ENCODE measurements at regions not wholly inside any gene's neighbourhood (a gene's known extent, or its start where the extent isn't known, plus 50 kb on each side); places are given as distances from the start of the nearest gene placed in this dataset.
"Not testable (repeated sequence)": the region's sequence is repeated elsewhere in the genome, so short reads cannot be mapped to it uniquely, and the experiment has no call there.

GRCh38 chr7:153991471-153991870 lies 60.7 kb upstream of the DPP6 start:
- TF ChIP-seq, protein P1, sequence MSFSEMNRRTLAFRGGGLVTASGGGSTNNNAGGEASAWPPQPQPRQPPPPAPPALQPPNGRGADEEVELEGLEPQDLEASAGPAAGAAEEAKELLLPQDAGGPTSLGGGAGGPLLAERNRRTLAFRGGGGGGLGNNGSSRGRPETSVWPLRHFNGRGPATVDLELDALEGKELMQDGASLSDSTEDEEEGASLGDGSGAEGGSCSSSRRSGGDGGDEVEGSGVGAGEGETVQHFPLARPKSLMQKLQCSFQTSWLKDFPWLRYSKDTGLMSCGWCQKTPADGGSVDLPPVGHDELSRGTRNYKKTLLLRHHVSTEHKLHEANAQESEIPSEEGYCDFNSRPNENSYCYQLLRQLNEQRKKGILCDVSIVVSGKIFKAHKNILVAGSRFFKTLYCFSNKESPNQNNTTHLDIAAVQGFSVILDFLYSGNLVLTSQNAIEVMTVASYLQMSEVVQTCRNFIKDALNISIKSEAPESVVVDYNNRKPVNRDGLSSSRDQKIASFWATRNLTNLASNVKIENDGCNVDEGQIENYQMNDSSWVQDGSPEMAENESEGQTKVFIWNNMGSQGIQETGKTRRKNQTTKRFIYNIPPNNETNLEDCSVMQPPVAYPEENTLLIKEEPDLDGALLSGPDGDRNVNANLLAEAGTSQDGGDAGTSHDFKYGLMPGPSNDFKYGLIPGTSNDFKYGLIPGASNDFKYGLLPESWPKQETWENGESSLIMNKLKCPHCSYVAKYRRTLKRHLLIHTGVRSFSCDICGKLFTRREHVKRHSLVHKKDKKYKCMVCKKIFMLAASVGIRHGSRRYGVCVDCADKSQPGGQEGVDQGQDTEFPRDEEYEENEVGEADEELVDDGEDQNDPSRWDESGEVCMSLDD (tag by site-specific recombination; IDR thresholded peaks at IDR 0.05): not testable (repeated sequence)
- TF ChIP-seq, protein P2, sequence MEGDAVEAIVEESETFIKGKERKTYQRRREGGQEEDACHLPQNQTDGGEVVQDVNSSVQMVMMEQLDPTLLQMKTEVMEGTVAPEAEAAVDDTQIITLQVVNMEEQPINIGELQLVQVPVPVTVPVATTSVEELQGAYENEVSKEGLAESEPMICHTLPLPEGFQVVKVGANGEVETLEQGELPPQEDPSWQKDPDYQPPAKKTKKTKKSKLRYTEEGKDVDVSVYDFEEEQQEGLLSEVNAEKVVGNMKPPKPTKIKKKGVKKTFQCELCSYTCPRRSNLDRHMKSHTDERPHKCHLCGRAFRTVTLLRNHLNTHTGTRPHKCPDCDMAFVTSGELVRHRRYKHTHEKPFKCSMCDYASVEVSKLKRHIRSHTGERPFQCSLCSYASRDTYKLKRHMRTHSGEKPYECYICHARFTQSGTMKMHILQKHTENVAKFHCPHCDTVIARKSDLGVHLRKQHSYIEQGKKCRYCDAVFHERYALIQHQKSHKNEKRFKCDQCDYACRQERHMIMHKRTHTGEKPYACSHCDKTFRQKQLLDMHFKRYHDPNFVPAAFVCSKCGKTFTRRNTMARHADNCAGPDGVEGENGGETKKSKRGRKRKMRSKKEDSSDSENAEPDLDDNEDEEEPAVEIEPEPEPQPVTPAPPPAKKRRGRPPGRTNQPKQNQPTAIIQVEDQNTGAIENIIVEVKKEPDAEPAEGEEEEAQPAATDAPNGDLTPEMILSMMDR (tag by site-specific recombination; IDR thresholded peaks at IDR 0.05): not testable (repeated sequence)
- not testable (repeated sequence) for TF ChIP-seq ZFP41 (tag by site-specific recombination; IDR thresholded peaks at IDR 0.05; ENCODE audit: borderline replicate concordance); ZNF510 (tag by site-specific recombination; IDR thresholded peaks at IDR 0.05; ENCODE audit: insufficient replicate concordance); ZNF843 (tag by site-specific recombination; IDR thresholded peaks at IDR 0.05); PRDM4 (tag by site-specific recombination; IDR thresholded peaks at IDR 0.05); KLF9 (tag by site-specific recombination; IDR thresholded peaks at IDR 0.05; ENCODE audit: low read depth); KLF7 (tag by site-specific recombination; IDR thresholded peaks at IDR 0.05; ENCODE audit: borderline replicate concordance); SETDB1 (IDR thresholded peaks at IDR 0.05; ENCODE audit: insufficient read length, low read length); ZNF324 (tag by site-specific recombination; IDR thresholded peaks at IDR 0.05); ZNF350 (tag by site-specific recombination; IDR thresholded peaks at IDR 0.05)
